Activated B cell treated with CpG ODN at 0.5 μM for 24 hours (primary cell): ENCODE measurements at regions not wholly inside any gene's neighbourhood (a gene's known extent, or its start where the extent isn't known, plus 50 kb on each side); places are given as distances from the start of the nearest gene placed in this dataset.

ENCODE experiments used
- ATAC-seq: fragments of 200-7000 bp; cut with Tn5 transposase; one replicate; pipeline ENCODE4 v1.10.0; 2021; ENCODE audit warnings: low read depth, mild to moderate bottlenecking, moderate library complexity
- CTCF ChIA-PET: fragments of 350-600 bp; sonication (Branson Sonifier 250); formaldehyde crosslinking; loops from one replicate; lab custom pipeline; 2021; ENCODE audit warnings: antibody characterized with exemption; lab: Charles Lee
- POLR2A ChIA-PET: fragments of 350-600 bp; sonication (Branson Sonifier 250); formaldehyde crosslinking; loops from one replicate; lab custom pipeline; 2021; ENCODE audit warnings: antibody characterized with exemption; lab: Charles Lee
- DNase-seq: peaks from one replicate; pipeline ENCODE4 v3.0.0; 2022
- H3K27ac Mint-ChIP-seq: one replicate; pipeline ENCODE4 v1.8.0; 2020; ENCODE audit warnings: mixed read lengths
- H3K27me3 Mint-ChIP-seq: one replicate; pipeline ENCODE4 v1.8.0; 2021; ENCODE audit warnings: mixed read lengths
- H3K36me3 Mint-ChIP-seq: one replicate; pipeline ENCODE4 v1.8.0; 2021; ENCODE audit warnings: low read depth, mixed read lengths
- H3K4me1 Mint-ChIP-seq: one replicate; pipeline ENCODE4 v1.8.0; 2021; ENCODE audit warnings: mixed read lengths
- H3K4me3 Mint-ChIP-seq: one replicate; pipeline ENCODE4 v1.8.0; 2020; ENCODE audit warnings: mild to moderate bottlenecking, mixed read lengths
- H3K9me3 Mint-ChIP-seq: one replicate; pipeline ENCODE4 v1.8.0; 2020; ENCODE audit warnings: mixed read lengths
- CTCF ChIP-seq: fragments of 200-600 bp; IDR thresholded peaks from one replicate; pipeline ENCODE4 v1.8.0; 2022; ENCODE audit warnings: antibody characterized with exemption, mild to moderate bottlenecking
- intact Hi-C: fragments of 100-400 bp; cut with micrococcal nuclease; formaldehyde crosslinking; loops from one replicate; pipeline ENCODE4 v1.15.1; 2024

GRCh38 chr2:47645246-47645645, 74.5 kb upstream of the KCNK12 start:
- DNase-seq (no peak), ATAC-seq (no peak)
- Mint-ChIP-seq H3K9me3 (no peaks in the 10 kb centered on the region), H3K27me3 (no peaks in the 10 kb centered on the region), H3K36me3 (no peaks in the 10 kb centered on the region), H3K4me1 (peaks cover 6% of the 10 kb centered on the region), H3K27ac (no peak overlapping the region), H3K4me3 (no peak overlapping the region)
- TF ChIP-seq CTCF, result no peak
- ChIA-PET CTCF (no interaction called here), POLR2A (no interaction called here)
- intact Hi-C loops, result no loop called here

- Mint-ChIP-seq H3K9me3 (no peaks in the 10 kb centered on the region), H3K4me3 (no peak overlapping the region), H3K27ac (no peak overlapping the region), H3K36me3 (no peaks in the 10 kb centered on the region), H3K4me1 (peaks cover 6% of the 10 kb centered on the region), H3K27me3 (no peaks in the 10 kb centered on the region)
- intact Hi-C loops, result no loop called here
- ChIA-PET POLR2A (no interaction called here), CTCF (no interaction called here)
- DNase-seq (no peak), ATAC-seq (no peak)
- TF ChIP-seq CTCF, result no peak
Observed at GRCh38 chr2:47644351-47644750, 73.6 kb upstream of the KCNK12 start.

GRCh38 chr2:47641366-47641765, 70.6 kb upstream of the KCNK12 start:
- POLR2A ChIA-PET, result no interaction called here
- H3K9me3 Mint-ChIP-seq, result no peaks in the 10 kb centered on the region
- CTCF ChIA-PET, result interaction anchor here (0.6 to 0.7 kb wide), 2 partner anchors 176 to 468 kb away, joined by 3 read pairs; no protein-coding TSS in a partner anchor
- peaks cover 6% of the 10 kb centered on the region for H3K4me1 Mint-ChIP-seq
- TF ChIP-seq CTCF, result no peak
- H3K4me3 Mint-ChIP-seq, result no peak overlapping the region
- H3K36me3 Mint-ChIP-seq, result no peaks in the 10 kb centered on the region
- H3K27me3 Mint-ChIP-seq, result no peaks in the 10 kb centered on the region
- H3K27ac Mint-ChIP-seq, result no peak overlapping the region
- no peak for ATAC-seq
- intact Hi-C loops, result no loop called here
- DNase-seq, result no peak

- DNase-seq (no peak), ATAC-seq (no peak)
- ChIA-PET POLR2A (no interaction called here), CTCF (no interaction called here)
- intact Hi-C loops, result no loop called here
- Mint-ChIP-seq H3K4me3 (no peak overlapping the region), H3K27me3 (no peaks in the 10 kb centered on the region), H3K27ac (no peak overlapping the region), H3K9me3 (no peaks in the 10 kb centered on the region), H3K4me1 (peaks cover 6% of the 10 kb centered on the region), H3K36me3 (no peaks in the 10 kb centered on the region)
- TF ChIP-seq CTCF, result no peak
Observed at GRCh38 chr2:47640356-47640755, 69.6 kb upstream of the KCNK12 start.

GRCh38 chr2:47639467-47639866, 68.7 kb upstream of the KCNK12 start:
- ChIA-PET POLR2A (no interaction called here), CTCF (no interaction called here)
- Mint-ChIP-seq H3K27me3 (no peaks in the 10 kb centered on the region), H3K36me3 (no peaks in the 10 kb centered on the region), H3K27ac (no peak overlapping the region), H3K4me1 (peaks cover 10% of the 10 kb centered on the region), H3K4me3 (no peak overlapping the region), H3K9me3 (no peaks in the 10 kb centered on the region)
- DNase-seq (no peak), ATAC-seq (no peak)
- TF ChIP-seq CTCF, result no peak
- intact Hi-C loops, result no loop called here
